ENCODE measurements at regions not wholly inside any gene's neighbourhood (a gene's known extent, or its start where the extent isn't known, plus 50 kb on each side); places are given as distances from the start of the nearest gene placed in this dataset.

DNA sequence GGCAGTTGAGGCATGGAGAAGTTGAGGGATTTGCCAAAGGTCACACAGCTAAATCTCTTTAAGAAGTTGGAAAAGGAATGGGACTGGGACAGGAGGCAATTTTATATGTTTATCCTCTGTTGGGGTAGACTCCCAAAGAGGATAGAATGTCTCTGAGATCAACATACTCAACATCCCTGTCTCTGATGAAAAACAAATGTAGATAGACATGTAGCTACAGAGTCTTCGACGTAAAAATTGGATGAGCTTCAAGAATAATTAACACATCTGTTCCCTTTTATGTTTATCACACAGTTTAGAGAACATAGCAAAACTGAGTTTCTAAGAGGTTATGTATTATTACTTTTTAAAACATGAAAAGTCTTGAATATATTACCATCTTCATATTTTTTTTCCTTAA lies 204.6 kb upstream of the CD180 start:
- TF ChIP-seq RELA (CRISPR knock-in tag; IDR thresholded peaks at IDR 0.05; ENCODE audit: borderline replicate concordance): no peak
- TF ChIP-seq, protein P1, sequence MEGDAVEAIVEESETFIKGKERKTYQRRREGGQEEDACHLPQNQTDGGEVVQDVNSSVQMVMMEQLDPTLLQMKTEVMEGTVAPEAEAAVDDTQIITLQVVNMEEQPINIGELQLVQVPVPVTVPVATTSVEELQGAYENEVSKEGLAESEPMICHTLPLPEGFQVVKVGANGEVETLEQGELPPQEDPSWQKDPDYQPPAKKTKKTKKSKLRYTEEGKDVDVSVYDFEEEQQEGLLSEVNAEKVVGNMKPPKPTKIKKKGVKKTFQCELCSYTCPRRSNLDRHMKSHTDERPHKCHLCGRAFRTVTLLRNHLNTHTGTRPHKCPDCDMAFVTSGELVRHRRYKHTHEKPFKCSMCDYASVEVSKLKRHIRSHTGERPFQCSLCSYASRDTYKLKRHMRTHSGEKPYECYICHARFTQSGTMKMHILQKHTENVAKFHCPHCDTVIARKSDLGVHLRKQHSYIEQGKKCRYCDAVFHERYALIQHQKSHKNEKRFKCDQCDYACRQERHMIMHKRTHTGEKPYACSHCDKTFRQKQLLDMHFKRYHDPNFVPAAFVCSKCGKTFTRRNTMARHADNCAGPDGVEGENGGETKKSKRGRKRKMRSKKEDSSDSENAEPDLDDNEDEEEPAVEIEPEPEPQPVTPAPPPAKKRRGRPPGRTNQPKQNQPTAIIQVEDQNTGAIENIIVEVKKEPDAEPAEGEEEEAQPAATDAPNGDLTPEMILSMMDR (IDR thresholded peaks at IDR 0.05): no peak
- no peak for TF ChIP-seq TCF7 (CRISPR knock-in tag; IDR thresholded peaks at IDR 0.05; ENCODE audit: low read depth)
- TF ChIP-seq TP53 (CRISPR knock-in tag; IDR thresholded peaks at IDR 0.05): no peak
- TF ChIP-seq, protein P2, sequence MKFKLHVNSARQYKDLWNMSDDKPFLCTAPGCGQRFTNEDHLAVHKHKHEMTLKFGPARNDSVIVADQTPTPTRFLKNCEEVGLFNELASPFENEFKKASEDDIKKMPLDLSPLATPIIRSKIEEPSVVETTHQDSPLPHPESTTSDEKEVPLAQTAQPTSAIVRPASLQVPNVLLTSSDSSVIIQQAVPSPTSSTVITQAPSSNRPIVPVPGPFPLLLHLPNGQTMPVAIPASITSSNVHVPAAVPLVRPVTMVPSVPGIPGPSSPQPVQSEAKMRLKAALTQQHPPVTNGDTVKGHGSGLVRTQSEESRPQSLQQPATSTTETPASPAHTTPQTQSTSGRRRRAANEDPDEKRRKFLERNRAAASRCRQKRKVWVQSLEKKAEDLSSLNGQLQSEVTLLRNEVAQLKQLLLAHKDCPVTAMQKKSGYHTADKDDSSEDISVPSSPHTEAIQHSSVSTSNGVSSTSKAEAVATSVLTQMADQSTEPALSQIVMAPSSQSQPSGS (CRISPR knock-in tag; IDR thresholded peaks at IDR 0.05; ENCODE audit: borderline replicate concordance, low read depth): no peak
- TF ChIP-seq NR2C2 (CRISPR knock-in tag; IDR thresholded peaks at IDR 0.05): no peak
- TF ChIP-seq, protein P3, sequence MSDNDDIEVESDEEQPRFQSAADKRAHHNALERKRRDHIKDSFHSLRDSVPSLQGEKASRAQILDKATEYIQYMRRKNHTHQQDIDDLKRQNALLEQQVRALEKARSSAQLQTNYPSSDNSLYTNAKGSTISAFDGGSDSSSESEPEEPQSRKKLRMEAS (CRISPR knock-in tag; IDR thresholded peaks at IDR 0.05): no peak

All from WTC11 (cell line).